SK-N-SH treated with all-trans-retinoic acid at 6 μM for 48 hours (cell line): ENCODE measurements at regions not wholly inside any gene's neighbourhood (a gene's known extent, or its start where the extent isn't known, plus 50 kb on each side); places are given as distances from the start of the nearest gene placed in this dataset.

ENCODE experiments used
- ATAC-seq: fragments of 200-7000 bp; cut with Tn5 transposase; 3 replicates; pipeline ENCODE4 v1.9.1; 2020; ENCODE audit warnings: mild to moderate bottlenecking, moderate library complexity
- ARNTL ChIP-seq: fragments of 450-650 bp; formaldehyde crosslinking; IDR thresholded peaks from 2 replicates; pipeline ENCODE4 v1.5.0; 2020; ENCODE audit warnings: low read depth, mild to moderate bottlenecking, moderate library complexity, borderline replicate concordance
- BACH2 ChIP-seq: fragments of 250-450 bp; sonication (Bioruptor Pico); IDR thresholded peaks from 2 replicates; pipeline ENCODE4 v1.9.0; 2021; ENCODE audit warnings: mild to moderate bottlenecking, borderline replicate concordance
- CSDC2 ChIP-seq: fragments of 250-450 bp; sonication (Bioruptor Pico); IDR thresholded peaks from 2 replicates; pipeline ENCODE4 v1.5.0; 2020; ENCODE audit warnings: mild to moderate bottlenecking, moderate library complexity
- ESRRG ChIP-seq: fragments of 250-450 bp; sonication (Bioruptor Pico); IDR thresholded peaks from 2 replicates; pipeline ENCODE4 v1.6.1; 2021; ENCODE audit warnings: mild to moderate bottlenecking
- GLIS3 ChIP-seq: fragments of 250-450 bp; sonication (Bioruptor Pico); IDR thresholded peaks from 2 replicates; pipeline ENCODE4 v1.5.0; 2020; ENCODE audit warnings: mild to moderate bottlenecking, moderate library complexity
- ISL1 ChIP-seq: fragments of 250-450 bp; sonication (Bioruptor Pico); IDR thresholded peaks from 2 replicates; pipeline ENCODE4 v2.1.2; 2022; ENCODE audit warnings: mild to moderate bottlenecking, moderate library complexity
- OSR1 ChIP-seq: fragments of 250-450 bp; sonication (Bioruptor Pico); IDR thresholded peaks from 2 replicates; pipeline ENCODE4 v1.8.0; 2022; ENCODE audit warnings: moderate library complexity, mild to moderate bottlenecking, inconsistent platforms
- PPARA ChIP-seq: fragments of 250-450 bp; sonication (Bioruptor Pico); IDR thresholded peaks from 2 replicates; pipeline ENCODE4 v1.5.0; 2020; ENCODE audit warnings: mild to moderate bottlenecking, borderline replicate concordance
- RARB ChIP-seq: fragments of 250-450 bp; sonication (Bioruptor Pico); IDR thresholded peaks from 2 replicates; pipeline ENCODE4 v1.8.0; 2021; ENCODE audit warnings: mild to moderate bottlenecking, moderate library complexity
- SNAI2 ChIP-seq: fragments of 250-450 bp; sonication (Bioruptor Pico); IDR thresholded peaks from 2 replicates; pipeline ENCODE4 v1.5.0; 2020; ENCODE audit warnings: mild to moderate bottlenecking, moderate library complexity
- TCF4 ChIP-seq: fragments of 250-450 bp; sonication (Bioruptor Pico); IDR thresholded peaks from 2 replicates; pipeline ENCODE4 v1.8.0; 2021; ENCODE audit warnings: mild to moderate bottlenecking, moderate library complexity, borderline replicate concordance
- TOX ChIP-seq: fragments of 250-450 bp; sonication (Bioruptor Pico); IDR thresholded peaks from 2 replicates; pipeline ENCODE4 v1.8.0; 2021; ENCODE audit warnings: mild to moderate bottlenecking, moderate library complexity, borderline replicate concordance
- ZC3H10 ChIP-seq: fragments of 250-450 bp; sonication (Bioruptor Pico); IDR thresholded peaks from 2 replicates; pipeline ENCODE4 v1.5.1; 2021; ENCODE audit warnings: mild to moderate bottlenecking, moderate library complexity
- ZFP3 ChIP-seq: fragments of 250-450 bp; sonication (Bioruptor Pico); IDR thresholded peaks from 2 replicates; pipeline ENCODE4 v1.5.0; 2020; ENCODE audit warnings: mild to moderate bottlenecking, moderate library complexity
- ZFP30 ChIP-seq: fragments of 450-650 bp; formaldehyde crosslinking; IDR thresholded peaks from 2 replicates; pipeline ENCODE4 v1.5.0; 2022; ENCODE audit warnings: mild to moderate bottlenecking, moderate library complexity
- ZNF565 ChIP-seq: fragments of 450-650 bp; formaldehyde crosslinking; conservative IDR thresholded peaks from 2 replicates; pipeline ENCODE4 v1.5.0; 2020; ENCODE audit warnings: low read depth, mild to moderate bottlenecking, moderate library complexity
- ZNF8 ChIP-seq: fragments of 450-650 bp; formaldehyde crosslinking; IDR thresholded peaks from 2 replicates; pipeline ENCODE4 v1.5.0; 2020; ENCODE audit warnings: mild to moderate bottlenecking, moderate library complexity
- TF ChIP-seq, protein P1 (sequence below): fragments of 250-450 bp; sonication (Bioruptor Pico); IDR thresholded peaks from 2 replicates; pipeline ENCODE4 v1.5.0; 2020; ENCODE audit warnings: mild to moderate bottlenecking, moderate library complexity
- TF ChIP-seq, protein P2 (sequence below): fragments of 250-450 bp; sonication (Bioruptor Pico); IDR thresholded peaks from 2 replicates; pipeline ENCODE4 v1.5.1; 2020; ENCODE audit warnings: low read depth, mild to moderate bottlenecking, moderate library complexity
- TF ChIP-seq, protein P3 (sequence below): fragments of 250-450 bp; sonication (Bioruptor Pico); IDR thresholded peaks from 2 replicates; pipeline ENCODE4 v1.5.1; 2021; ENCODE audit warnings: mild to moderate bottlenecking, moderate library complexity
- TF ChIP-seq, protein P4 (sequence below): fragments of 250-450 bp; sonication (Bioruptor Pico); IDR thresholded peaks from 2 replicates; pipeline ENCODE4 v1.8.0; 2021; ENCODE audit warnings: low read depth, mild to moderate bottlenecking, moderate library complexity, borderline replicate concordance

DNA sequence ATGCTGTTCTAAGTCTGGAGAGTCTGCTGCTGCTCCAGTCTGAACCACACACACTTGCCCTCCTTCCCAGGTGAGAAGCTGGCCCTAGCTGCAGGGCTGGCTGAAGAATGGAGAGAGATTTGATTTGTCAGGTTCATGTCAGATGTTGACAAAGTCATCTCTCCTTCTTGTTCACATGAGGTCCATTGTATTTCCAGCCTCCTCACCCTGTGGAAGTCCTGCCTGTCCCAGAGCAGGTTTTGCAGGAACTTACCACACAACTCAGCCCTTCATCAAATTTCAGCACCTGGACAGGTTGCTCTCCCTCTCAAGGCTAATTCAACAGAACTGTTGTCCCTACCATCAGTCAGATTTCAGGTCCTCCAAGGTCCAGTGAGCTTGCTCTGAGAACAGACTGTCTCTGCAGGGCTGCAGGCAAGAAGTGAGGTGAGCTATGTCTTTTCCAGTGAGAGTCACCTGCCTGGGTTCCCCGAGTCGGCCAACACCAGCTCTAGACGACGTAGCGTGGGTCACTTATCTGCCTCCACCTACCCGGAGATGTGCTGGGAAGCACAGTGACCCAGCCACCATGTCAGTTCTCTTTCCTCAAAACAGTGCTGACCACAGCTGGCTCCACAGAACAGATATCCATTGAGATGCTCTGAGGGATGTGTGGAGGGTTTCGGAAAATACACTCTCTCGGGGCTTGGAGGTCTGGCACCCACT, 58.0 kb upstream of the CD93 start:
- no peak for ATAC-seq
- TF ChIP-seq RARB (CRISPR knock-in tag) (no peak), ZNF8 (no peak), TOX (CRISPR knock-in tag) (no peak)

DNA sequence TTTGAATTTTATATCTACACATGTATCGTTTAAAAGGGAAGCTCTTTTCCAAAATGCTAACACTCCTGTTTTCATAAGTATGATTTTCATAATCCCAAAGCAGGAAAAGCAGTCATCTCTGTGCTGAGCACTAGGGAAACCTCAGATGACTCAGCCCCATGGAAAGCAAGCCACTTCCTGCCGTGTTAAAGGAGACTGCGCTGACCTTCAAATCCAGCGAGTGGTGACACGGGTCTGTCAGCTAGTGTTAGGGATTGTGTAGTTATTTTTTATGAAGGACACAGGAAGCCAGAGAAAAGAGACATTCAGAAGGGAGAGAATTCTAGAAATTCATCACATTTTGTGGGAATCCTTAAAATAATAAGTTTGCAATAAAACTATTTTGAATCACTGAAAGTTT, 57.0 kb upstream of the CD93 start:
- peak; percentile 82 for ATAC-seq
- TF ChIP-seq ZC3H10 (CRISPR knock-in tag): no peak
- TF ChIP-seq, protein P1, sequence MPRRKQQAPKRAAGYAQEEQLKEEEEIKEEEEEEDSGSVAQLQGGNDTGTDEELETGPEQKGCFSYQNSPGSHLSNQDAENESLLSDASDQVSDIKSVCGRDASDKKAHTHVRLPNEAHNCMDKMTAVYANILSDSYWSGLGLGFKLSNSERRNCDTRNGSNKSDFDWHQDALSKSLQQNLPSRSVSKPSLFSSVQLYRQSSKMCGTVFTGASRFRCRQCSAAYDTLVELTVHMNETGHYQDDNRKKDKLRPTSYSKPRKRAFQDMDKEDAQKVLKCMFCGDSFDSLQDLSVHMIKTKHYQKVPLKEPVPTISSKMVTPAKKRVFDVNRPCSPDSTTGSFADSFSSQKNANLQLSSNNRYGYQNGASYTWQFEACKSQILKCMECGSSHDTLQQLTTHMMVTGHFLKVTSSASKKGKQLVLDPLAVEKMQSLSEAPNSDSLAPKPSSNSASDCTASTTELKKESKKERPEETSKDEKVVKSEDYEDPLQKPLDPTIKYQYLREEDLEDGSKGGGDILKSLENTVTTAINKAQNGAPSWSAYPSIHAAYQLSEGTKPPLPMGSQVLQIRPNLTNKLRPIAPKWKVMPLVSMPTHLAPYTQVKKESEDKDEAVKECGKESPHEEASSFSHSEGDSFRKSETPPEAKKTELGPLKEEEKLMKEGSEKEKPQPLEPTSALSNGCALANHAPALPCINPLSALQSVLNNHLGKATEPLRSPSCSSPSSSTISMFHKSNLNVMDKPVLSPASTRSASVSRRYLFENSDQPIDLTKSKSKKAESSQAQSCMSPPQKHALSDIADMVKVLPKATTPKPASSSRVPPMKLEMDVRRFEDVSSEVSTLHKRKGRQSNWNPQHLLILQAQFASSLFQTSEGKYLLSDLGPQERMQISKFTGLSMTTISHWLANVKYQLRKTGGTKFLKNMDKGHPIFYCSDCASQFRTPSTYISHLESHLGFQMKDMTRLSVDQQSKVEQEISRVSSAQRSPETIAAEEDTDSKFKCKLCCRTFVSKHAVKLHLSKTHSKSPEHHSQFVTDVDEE: no peak
- no peak for TF ChIP-seq ESRRG (CRISPR knock-in tag)
- no peak for TF ChIP-seq OSR1 (CRISPR knock-in tag)
- TF ChIP-seq, protein P2, sequence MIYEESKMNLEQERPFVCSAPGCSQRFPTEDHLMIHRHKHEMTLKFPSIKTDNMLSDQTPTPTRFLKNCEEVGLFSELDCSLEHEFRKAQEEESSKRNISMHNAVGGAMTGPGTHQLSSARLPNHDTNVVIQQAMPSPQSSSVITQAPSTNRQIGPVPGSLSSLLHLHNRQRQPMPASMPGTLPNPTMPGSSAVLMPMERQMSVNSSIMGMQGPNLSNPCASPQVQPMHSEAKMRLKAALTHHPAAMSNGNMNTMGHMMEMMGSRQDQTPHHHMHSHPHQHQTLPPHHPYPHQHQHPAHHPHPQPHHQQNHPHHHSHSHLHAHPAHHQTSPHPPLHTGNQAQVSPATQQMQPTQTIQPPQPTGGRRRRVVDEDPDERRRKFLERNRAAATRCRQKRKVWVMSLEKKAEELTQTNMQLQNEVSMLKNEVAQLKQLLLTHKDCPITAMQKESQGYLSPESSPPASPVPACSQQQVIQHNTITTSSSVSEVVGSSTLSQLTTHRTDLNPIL (CRISPR knock-in tag): no peak

DNA sequence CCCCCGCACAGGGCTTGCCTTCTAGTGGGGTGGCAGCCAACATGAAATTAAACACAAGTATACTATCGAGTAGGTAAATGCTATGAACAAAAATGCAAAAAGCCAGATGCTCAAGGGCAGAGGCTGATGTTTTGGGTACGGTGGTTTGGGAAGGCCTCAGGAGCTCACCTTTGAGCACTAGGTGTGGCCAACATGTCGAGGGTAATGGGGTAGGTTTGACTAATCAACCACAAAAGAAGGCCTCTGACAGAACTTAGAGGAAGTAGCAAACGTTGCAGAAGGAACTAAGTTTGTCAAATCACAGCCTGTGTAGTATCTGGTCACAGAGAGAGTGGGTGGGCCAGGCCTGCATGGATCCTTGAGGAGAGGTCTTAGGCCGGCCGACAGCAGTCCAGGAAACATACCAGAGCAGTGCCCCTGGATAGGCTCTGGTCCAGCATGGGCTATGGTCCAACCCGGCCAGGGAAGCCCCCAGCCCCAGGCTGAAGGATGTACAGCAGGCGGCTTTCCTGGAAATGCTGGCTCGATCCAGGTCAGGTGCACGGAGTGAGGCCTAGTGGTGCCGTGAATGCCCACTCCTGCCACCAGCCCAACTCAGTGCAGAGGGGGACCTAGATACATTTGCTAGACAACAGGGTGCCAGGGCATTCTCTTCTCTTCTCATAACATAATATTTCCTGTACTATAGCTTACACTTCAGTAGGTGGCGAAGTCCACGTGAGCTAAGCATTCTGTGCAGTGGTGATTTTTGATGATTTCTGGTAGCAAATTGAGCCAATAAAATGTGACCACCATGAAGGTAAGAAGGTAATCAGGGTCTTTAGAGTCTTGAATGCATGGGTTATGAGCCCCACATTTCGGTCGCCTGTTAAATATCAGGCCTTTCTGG, 56.3 kb upstream of the CD93 start:
- ATAC-seq: peak; percentile 31
- TF ChIP-seq ZFP30 (no peak), ZNF565 (CRISPR knock-in tag) (no peak), BACH2 (no peak), SNAI2 (CRISPR knock-in tag) (no peak), OSR1 (CRISPR knock-in tag) (no peak), ZC3H10 (CRISPR knock-in tag) (no peak), CSDC2 (CRISPR knock-in tag) (no peak), TCF4 (no peak), GLIS3 (no peak), PPARA (no peak)
- TF ChIP-seq, protein P3, sequence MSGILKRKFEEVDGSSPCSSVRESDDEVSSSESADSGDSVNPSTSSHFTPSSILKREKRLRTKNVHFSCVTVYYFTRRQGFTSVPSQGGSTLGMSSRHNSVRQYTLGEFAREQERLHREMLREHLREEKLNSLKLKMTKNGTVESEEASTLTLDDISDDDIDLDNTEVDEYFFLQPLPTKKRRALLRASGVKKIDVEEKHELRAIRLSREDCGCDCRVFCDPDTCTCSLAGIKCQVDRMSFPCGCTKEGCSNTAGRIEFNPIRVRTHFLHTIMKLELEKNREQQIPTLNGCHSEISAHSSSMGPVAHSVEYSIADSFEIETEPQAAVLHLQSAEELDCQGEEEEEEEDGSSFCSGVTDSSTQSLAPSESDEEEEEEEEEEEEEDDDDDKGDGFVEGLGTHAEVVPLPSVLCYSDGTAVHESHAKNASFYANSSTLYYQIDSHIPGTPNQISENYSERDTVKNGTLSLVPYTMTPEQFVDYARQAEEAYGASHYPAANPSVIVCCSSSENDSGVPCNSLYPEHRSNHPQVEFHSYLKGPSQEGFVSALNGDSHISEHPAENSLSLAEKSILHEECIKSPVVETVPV (CRISPR knock-in tag): no peak
- TF ChIP-seq, protein P2 (CRISPR knock-in tag): no peak

DNA sequence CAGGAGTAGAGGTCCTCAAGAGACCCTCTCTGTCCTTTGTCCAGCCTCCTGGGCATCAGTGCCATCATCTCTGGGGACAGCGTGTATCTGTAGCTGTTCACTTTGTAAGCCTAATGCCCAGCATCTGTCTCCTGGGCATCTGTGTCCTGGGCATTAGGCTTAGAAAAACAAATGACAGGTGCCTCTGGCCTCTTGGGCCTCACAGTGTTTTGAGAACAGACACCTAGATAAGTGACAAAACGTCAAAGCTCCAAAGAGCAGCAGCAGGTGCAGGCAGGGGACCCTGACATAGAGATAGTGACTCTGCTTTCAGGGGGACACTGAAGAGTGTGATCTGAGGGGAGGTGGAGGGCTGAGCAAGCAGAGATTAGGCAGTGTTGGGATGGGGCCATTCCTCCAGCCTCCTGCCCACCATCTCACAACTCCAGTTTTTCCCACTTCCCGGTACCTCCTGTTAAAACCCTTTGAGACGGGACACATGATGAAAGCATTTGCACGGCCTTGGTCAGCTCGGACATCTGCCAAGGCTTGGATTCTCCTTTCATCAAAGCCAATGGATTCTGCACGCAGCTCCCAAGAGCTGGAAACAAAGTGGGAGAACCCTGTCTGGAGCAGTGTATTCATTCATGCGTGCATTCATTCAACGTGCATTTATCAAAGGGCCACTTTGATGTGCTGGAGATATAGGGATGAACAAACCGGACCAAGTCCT, 55.5 kb upstream of the CD93 start:
- ATAC-seq: no peak
- TF ChIP-seq ZFP3 (CRISPR knock-in tag): no peak
- no peak for TF ChIP-seq RARB (CRISPR knock-in tag)
- TF ChIP-seq, protein P4, sequence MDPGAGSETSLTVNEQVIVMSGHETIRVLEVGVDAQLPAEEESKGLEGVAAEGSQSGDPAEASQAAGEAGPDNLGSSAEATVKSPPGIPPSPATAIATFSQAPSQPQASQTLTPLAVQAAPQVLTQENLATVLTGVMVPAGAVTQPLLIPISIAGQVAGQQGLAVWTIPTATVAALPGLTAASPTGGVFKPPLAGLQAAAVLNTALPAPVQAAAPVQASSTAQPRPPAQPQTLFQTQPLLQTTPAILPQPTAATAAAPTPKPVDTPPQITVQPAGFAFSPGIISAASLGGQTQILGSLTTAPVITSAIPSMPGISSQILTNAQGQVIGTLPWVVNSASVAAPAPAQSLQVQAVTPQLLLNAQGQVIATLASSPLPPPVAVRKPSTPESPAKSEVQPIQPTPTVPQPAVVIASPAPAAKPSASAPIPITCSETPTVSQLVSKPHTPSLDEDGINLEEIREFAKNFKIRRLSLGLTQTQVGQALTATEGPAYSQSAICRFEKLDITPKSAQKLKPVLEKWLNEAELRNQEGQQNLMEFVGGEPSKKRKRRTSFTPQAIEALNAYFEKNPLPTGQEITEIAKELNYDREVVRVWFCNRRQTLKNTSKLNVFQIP: no peak
- TF ChIP-seq, protein P2 (CRISPR knock-in tag): no peak
- TF ChIP-seq ARNTL: no peak
- no peak for TF ChIP-seq ISL1 (CRISPR knock-in tag)
- TF ChIP-seq ZFP30: no peak
- no peak for TF ChIP-seq ESRRG (CRISPR knock-in tag)
- TF ChIP-seq GLIS3: no peak
- TF ChIP-seq, protein P1: no peak
- TF ChIP-seq OSR1 (CRISPR knock-in tag): no peak
